ENCODE measurements at regions not wholly inside any gene's neighbourhood (a gene's known extent, or its start where the extent isn't known, plus 50 kb on each side); places are given as distances from the start of the nearest gene placed in this dataset.
A peak's percentile ranks its signal among the peaks of the same experiment; 100 is the strongest.

DNA sequence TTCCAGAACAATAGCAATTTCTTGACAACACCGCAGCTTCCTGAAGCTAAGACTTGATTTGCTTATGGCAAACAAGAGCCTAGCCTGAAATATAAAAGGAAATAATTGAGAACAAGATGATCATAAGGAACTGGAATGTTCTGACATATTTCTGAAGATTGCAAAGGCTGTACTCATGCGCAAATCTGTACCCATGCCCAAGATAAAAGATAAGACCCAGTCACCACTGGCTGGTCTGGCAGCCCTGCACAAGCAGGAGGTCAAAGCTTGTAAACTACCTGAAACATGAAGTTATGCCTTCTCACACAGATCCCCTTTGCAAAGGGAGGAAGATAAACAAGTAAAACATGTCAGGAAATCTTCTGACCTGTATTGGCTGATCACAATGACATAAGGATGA lies 160.8 kb upstream of the GYPC start:
- H3K4me1 Mint-ChIP-seq = no peaks in the 10 kb centered on the region
- DNase-seq (ENCODE audit: low spot score in 2 of 2, unreplicated experiment in 2 of 2) = no peak
- peaks cover 4% of the 10 kb centered on the region for H3K36me3 Mint-ChIP-seq
- TF ChIP-seq, protein P1, sequence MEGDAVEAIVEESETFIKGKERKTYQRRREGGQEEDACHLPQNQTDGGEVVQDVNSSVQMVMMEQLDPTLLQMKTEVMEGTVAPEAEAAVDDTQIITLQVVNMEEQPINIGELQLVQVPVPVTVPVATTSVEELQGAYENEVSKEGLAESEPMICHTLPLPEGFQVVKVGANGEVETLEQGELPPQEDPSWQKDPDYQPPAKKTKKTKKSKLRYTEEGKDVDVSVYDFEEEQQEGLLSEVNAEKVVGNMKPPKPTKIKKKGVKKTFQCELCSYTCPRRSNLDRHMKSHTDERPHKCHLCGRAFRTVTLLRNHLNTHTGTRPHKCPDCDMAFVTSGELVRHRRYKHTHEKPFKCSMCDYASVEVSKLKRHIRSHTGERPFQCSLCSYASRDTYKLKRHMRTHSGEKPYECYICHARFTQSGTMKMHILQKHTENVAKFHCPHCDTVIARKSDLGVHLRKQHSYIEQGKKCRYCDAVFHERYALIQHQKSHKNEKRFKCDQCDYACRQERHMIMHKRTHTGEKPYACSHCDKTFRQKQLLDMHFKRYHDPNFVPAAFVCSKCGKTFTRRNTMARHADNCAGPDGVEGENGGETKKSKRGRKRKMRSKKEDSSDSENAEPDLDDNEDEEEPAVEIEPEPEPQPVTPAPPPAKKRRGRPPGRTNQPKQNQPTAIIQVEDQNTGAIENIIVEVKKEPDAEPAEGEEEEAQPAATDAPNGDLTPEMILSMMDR (IDR thresholded peaks at IDR 0.05; ENCODE audit: unreplicated experiment) = no peak
- H3K9me3 Mint-ChIP-seq = peaks cover 27% of the 10 kb centered on the region
- H3K27ac Mint-ChIP-seq = no peak overlapping the region
- H3K27me3 Mint-ChIP-seq (ENCODE audit: low read depth) = no peaks in the 10 kb centered on the region
- no peak overlapping the region for H3K4me3 Mint-ChIP-seq

DNA sequence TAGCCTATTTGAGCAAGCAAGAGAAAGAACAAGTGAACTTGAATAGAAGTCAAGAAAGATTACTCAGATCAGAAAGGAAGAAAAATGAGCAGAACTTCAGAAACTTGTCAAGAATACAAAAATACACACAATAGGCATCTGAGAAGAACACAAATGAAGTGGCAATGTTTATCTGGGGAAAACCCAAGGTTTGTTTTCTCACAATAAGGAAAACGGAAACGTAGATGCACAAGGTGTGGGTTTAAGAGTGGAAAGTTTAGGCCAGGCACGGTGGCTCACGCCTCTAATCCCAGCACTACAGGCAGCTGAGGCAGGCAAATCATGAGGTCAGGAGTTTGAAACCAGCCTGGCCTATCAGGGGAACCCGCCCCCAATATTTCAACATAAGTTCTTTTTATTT lies 159.5 kb upstream of the GYPC start:
- Mint-ChIP-seq H3K27ac (no peak overlapping the region), H3K9me3 (peaks cover 27% of the 10 kb centered on the region), H3K36me3 (peaks cover 4% of the 10 kb centered on the region), H3K4me1 (no peaks in the 10 kb centered on the region), H3K4me3 (no peak overlapping the region), H3K27me3 (ENCODE audit: low read depth) (no peaks in the 10 kb centered on the region)
- no peak for DNase-seq (ENCODE audit: low spot score in 2 of 2, unreplicated experiment in 2 of 2)
- TF ChIP-seq, protein P1 (IDR thresholded peaks at IDR 0.05; ENCODE audit: unreplicated experiment) = no peak

DNA sequence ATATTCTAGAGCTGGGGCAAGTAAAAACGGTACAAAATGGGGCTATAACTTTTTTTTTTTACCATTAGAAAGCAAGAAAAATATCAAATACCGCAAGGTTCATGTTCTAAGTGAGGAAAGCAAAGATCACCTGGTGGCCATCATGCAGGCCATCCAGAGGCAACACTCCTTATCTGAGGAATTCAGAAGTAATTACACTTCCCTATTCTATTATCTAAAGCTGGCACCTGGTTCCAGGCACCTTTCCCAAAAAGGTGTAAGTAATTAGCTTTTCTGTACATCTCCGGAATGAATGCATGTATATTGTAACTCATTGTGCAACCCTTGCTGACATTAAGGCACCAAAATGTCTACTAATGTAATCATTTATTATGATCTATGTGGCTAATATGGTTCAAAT lies 152.5 kb upstream of the GYPC start:
- Mint-ChIP-seq H3K4me1 (peaks cover 14% of the 10 kb centered on the region), H3K36me3 (no peaks in the 10 kb centered on the region), H3K27ac (no peak overlapping the region), H3K4me3 (no peak overlapping the region), H3K27me3 (ENCODE audit: low read depth) (no peaks in the 10 kb centered on the region), H3K9me3 (peaks cover 5% of the 10 kb centered on the region)
- TF ChIP-seq, protein P1 (IDR thresholded peaks at IDR 0.05; ENCODE audit: unreplicated experiment) = no peak
- no peak for DNase-seq (ENCODE audit: low spot score in 2 of 2, unreplicated experiment in 2 of 2)

DNA sequence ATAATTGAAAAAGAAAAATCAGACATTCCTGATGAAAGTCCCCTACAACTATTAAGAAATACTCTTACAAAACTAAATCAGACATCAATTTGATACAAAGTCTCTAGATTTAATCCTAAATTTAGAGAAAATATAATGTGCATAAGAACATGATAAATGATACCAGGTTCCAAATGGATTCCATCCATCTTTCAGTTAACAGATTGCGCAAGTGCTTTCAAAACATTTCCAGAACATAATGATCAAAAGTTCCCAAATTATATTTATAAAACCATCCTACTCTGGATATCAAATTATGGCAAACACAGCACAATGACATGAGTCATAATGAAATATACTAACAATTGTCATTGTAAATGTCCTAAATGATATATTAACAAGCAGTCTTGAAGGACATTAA lies 151.0 kb upstream of the GYPC start:
- Mint-ChIP-seq H3K4me1 (peaks cover 21% of the 10 kb centered on the region), H3K4me3 (no peak overlapping the region), H3K9me3 (no peaks in the 10 kb centered on the region), H3K36me3 (no peaks in the 10 kb centered on the region), H3K27me3 (ENCODE audit: low read depth) (no peaks in the 10 kb centered on the region), H3K27ac (no peak overlapping the region)
- no peak for DNase-seq (ENCODE audit: low spot score in 2 of 2, unreplicated experiment in 2 of 2)
- TF ChIP-seq, protein P1 (IDR thresholded peaks at IDR 0.05; ENCODE audit: unreplicated experiment) = no peak

DNA sequence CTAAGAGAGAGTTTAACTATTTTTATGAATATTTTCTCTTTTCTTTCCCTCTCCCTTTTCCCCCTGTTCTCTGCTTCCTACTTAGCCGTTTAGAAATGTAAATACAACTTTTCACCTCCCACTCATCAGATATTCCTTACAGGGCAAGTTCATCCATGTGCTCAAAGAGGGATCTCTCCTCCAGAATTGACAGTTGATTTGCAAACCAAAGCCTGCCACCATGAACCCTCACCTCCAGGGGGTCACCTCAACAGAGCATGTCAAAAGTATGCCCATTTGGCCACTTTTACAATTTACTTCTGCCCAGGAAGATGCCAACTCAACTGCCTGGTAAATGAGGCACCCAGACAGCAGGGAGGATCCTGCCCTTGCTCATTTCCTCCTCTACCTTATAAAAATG lies 149.2 kb upstream of the GYPC start:
- no peak for DNase-seq (ENCODE audit: low spot score in 2 of 2, unreplicated experiment in 2 of 2)
- TF ChIP-seq, protein P1 (IDR thresholded peaks at IDR 0.05; ENCODE audit: unreplicated experiment) = no peak
- peaks cover 39% of the 10 kb centered on the region for H3K4me1 Mint-ChIP-seq
- H3K36me3 Mint-ChIP-seq = no peaks in the 10 kb centered on the region
- H3K27me3 Mint-ChIP-seq (ENCODE audit: low read depth) = no peaks in the 10 kb centered on the region
- H3K27ac Mint-ChIP-seq = no peak overlapping the region
- H3K9me3 Mint-ChIP-seq = no peaks in the 10 kb centered on the region
- no peak overlapping the region for H3K4me3 Mint-ChIP-seq

DNA sequence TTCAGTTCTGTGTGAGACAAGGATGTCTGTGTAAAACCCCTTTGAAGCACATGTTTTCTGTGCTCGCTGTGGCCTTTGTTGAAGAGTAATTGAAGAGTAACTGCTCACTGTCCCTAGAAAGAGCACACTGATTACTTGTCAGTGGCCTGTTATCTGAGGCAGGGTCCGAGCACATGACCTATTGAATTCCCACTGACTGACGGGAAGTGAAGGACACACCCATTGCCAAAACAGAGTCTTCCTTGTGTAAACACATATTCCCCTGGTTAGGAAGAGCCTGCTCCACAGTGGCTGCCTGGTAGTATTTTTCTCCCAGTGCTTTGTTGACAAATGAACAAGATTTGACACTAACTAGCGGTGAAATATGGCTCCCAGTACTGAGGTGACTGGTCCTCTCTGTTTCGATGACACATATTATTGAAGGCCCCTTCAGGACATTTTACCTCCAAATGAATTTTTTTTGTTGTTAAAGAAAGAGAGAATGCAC lies 148.5 kb upstream of the GYPC start:
- TF ChIP-seq, protein P1 (IDR thresholded peaks at IDR 0.05; ENCODE audit: unreplicated experiment) = no peak
- Mint-ChIP-seq H3K27me3 (ENCODE audit: low read depth) (no peaks in the 10 kb centered on the region), H3K4me3 (no peak overlapping the region), H3K9me3 (no peaks in the 10 kb centered on the region), H3K36me3 (no peaks in the 10 kb centered on the region), H3K4me1 (peaks cover 46% of the 10 kb centered on the region), H3K27ac (peak overlapping the region; percentile 48)
- no peak for DNase-seq (ENCODE audit: low spot score in 2 of 2, unreplicated experiment in 2 of 2)
